Thyroid gland (tissue), 4 donors: ENCODE measurements at regions not wholly inside any gene's neighbourhood (a gene's known extent, or its start where the extent isn't known, plus 50 kb on each side); places are given as distances from the start of the nearest gene placed in this dataset.

Experiments used
- CTCF ChIP-seq, 6 experiments: fragments of 200-600 bp in 3 of 6; fragments of 450-650 bp in 3 of 6; sonication (generic) in 3 of 6; IDR thresholded peaks; one replicate each; pipeline ENCODE4 v1.5.1; 2016 to 2019; ENCODE audit warnings: antibody characterized with exemption in 6 of 6, mild to moderate bottlenecking in 2 of 6, inconsistent platforms in 1 of 6, moderate library complexity in 1 of 6
- POLR2A ChIP-seq, 2 donors: fragments of 450-650 bp; IDR thresholded peaks; one replicate each; pipeline ENCODE4 v1.6.1; 2017; ENCODE audit warnings: antibody characterized with exemption in 2 of 2, mild to moderate bottlenecking in 2 of 2, moderate library complexity in 1 of 2

GRCh38 chr4:19239565-19239964, 1012.1 kb upstream of the SLIT2 start:
- TF ChIP-seq CTCF (IDR thresholded peaks at IDR 0.05) (no peak), POLR2A (IDR thresholded peaks at IDR 0.05) (no peak)
